ENCODE measurements at regions not wholly inside any gene's neighbourhood (a gene's known extent, or its start where the extent isn't known, plus 50 kb on each side); places are given as distances from the start of the nearest gene placed in this dataset.
"Not testable (repeated sequence)": the region's sequence is repeated elsewhere in the genome, so short reads cannot be mapped to it uniquely, and the experiment has no call there.

GRCh38 chr20:53685070-53685595, 91.5 kb upstream of the ZNF217 start:
- DNase-seq: no peak

- DNase-seq: no peak
These were observed 89.9 kb upstream of the ZNF217 start for GRCh38 chr20:53683506-53683905.

- DNase-seq: no peak
These were observed 87.9 kb upstream of the ZNF217 start for GRCh38 chr20:53681352-53682212.

GRCh38 chr20:53679597-53680309, 86.1 kb upstream of the ZNF217 start:
- no peak for DNase-seq

- no peak for DNase-seq
These were observed 85.5 kb upstream of the ZNF217 start for GRCh38 chr20:53678990-53679596.

- DNase-seq: no peak
These were observed 84.8 kb upstream of the ZNF217 start for GRCh38 chr20:53678315-53678989.

GRCh38 chr20:53677447-53678314, 84.0 kb upstream of the ZNF217 start:
- DNase-seq: no peak

- no peak for DNase-seq
These were observed 83.3 kb upstream of the ZNF217 start for GRCh38 chr20:53676987-53677386.

GRCh38 chr20:53676519-53676822, 82.8 kb upstream of the ZNF217 start:
- DNase-seq: no peak

- no peak for DNase-seq
These were observed 79.0 kb upstream of the ZNF217 start for GRCh38 chr20:53672484-53673129.

- no peak for DNase-seq
These were observed 77.7 kb upstream of the ZNF217 start for GRCh38 chr20:53671370-53671769.

GRCh38 chr20:53669517-53670313, 76.1 kb upstream of the ZNF217 start:
- not testable (repeated sequence) for DNase-seq

- no peak for DNase-seq
These were observed 75.4 kb upstream of the ZNF217 start for GRCh38 chr20:53668992-53669391.

GRCh38 chr20:53666144-53666543, 72.5 kb upstream of the ZNF217 start:
- peak; percentile 37 for DNase-seq

GRCh38 chr20:53664121-53664520, 70.5 kb upstream of the ZNF217 start:
- no peak for DNase-seq

- not testable (repeated sequence) for DNase-seq
These were observed 69.9 kb upstream of the ZNF217 start for GRCh38 chr20:53663521-53663920.

GRCh38 chr20:53662595-53662994, 69.0 kb upstream of the ZNF217 start:
- DNase-seq: no peak

GRCh38 chr20:53660947-53661381, 67.3 kb upstream of the ZNF217 start:
- peak; percentile 61 for DNase-seq

- peak; percentile 79 for DNase-seq
These were observed 66.7 kb upstream of the ZNF217 start for GRCh38 chr20:53660078-53660909.

- DNase-seq: no peak
These were observed 65.3 kb upstream of the ZNF217 start for GRCh38 chr20:53658973-53659372.

Data from activated CD8-positive, alpha-beta memory T cell treated with anti-CD3 and anti-CD28 coated beads for 24 hours (primary cell).